Activated CD8-positive, alpha-beta memory T cell treated with anti-CD3 and anti-CD28 coated beads, Interleukin-2, amount 50 U/mL, for 4 hours (primary cell): ENCODE measurements at regions not wholly inside any gene's neighbourhood (a gene's known extent, or its start where the extent isn't known, plus 50 kb on each side); places are given as distances from the start of the nearest gene placed in this dataset.

Source experiments
- DNase-seq: peaks from one replicate; pipeline ENCODE4 v3.0.0-alpha.2; 2020

- no peak for DNase-seq
Observed at GRCh38 chr18:78126106-78126505, 853.5 kb upstream of the SALL3 start.

- DNase-seq: no peak
Observed at GRCh38 chr18:78126536-78126935, 853.1 kb upstream of the SALL3 start.

GRCh38 chr18:78127041-78127440 is 852.6 kb upstream of the SALL3 start:
- no peak for DNase-seq

- no peak for DNase-seq
Observed at GRCh38 chr18:78128004-78128403, 851.6 kb upstream of the SALL3 start.

- DNase-seq: no peak
Observed at GRCh38 chr18:78129260-78129659, 850.4 kb upstream of the SALL3 start.

GRCh38 chr18:78130232-78131195 is 849.1 kb upstream of the SALL3 start:
- no peak for DNase-seq

- no peak for DNase-seq
Observed at GRCh38 chr18:78133729-78134128, 845.9 kb upstream of the SALL3 start.

- no peak for DNase-seq
Observed at GRCh38 chr18:78136986-78137385, 842.6 kb upstream of the SALL3 start.

GRCh38 chr18:78138983-78139496 is 840.6 kb upstream of the SALL3 start:
- no peak for DNase-seq

- DNase-seq: no peak
Observed at GRCh38 chr18:78140294-78140693, 839.3 kb upstream of the SALL3 start.

- DNase-seq: no peak
Observed at GRCh38 chr18:78144669-78145068, 834.9 kb upstream of the SALL3 start.

GRCh38 chr18:78145096-78145495 is 834.5 kb upstream of the SALL3 start:
- DNase-seq: no peak

GRCh38 chr18:78146136-78147085 is 833.2 kb upstream of the SALL3 start:
- no peak for DNase-seq

GRCh38 chr18:78150590-78150989 is 829.0 kb upstream of the SALL3 start:
- no peak for DNase-seq

- no peak for DNase-seq
Observed at GRCh38 chr18:78151234-78151633, 828.4 kb upstream of the SALL3 start.

GRCh38 chr18:78151948-78152725 is 827.5 kb upstream of the SALL3 start:
- no peak for DNase-seq

- no peak for DNase-seq
Observed at GRCh38 chr18:78153362-78153761, 826.3 kb upstream of the SALL3 start.

- DNase-seq: no peak
Observed at GRCh38 chr18:78154444-78154843, 825.2 kb upstream of the SALL3 start.

- DNase-seq: no peak
Observed at GRCh38 chr18:78154853-78155252, 824.8 kb upstream of the SALL3 start.

- no peak for DNase-seq
Observed at GRCh38 chr18:78156466-78156865, 823.2 kb upstream of the SALL3 start.

GRCh38 chr18:78158943-78159342 is 820.7 kb upstream of the SALL3 start:
- DNase-seq: no peak

GRCh38 chr18:78159397-78159796 is 820.2 kb upstream of the SALL3 start:
- no peak for DNase-seq
